Neural progenitor cell (in vitro differentiated cells): ENCODE measurements at regions not wholly inside any gene's neighbourhood (a gene's known extent, or its start where the extent isn't known, plus 50 kb on each side); places are given as distances from the start of the nearest gene placed in this dataset.

ENCODE experiments used
- CTCF ChIP-seq: fragments of 200-600 bp; sonication (generic); IDR thresholded peaks from 2 replicates; pipeline ENCODE4 v1.5.1; 2017; ENCODE audit warnings: antibody characterized with exemption, mild to moderate bottlenecking
- EZH2 ChIP-seq: fragments of 200-600 bp; sonication (generic); IDR thresholded peaks from 2 replicates; pipeline ENCODE4 v1.6.1; 2017; ENCODE audit warnings: antibody characterized with exemption, mild to moderate bottlenecking, moderate library complexity
- EZH2phosphoT487 ChIP-seq: fragments of 200-600 bp; sonication (generic); IDR thresholded peaks from 2 replicates; pipeline ENCODE4 v1.6.1; 2017; ENCODE audit warnings: antibody characterized with exemption

DNA sequence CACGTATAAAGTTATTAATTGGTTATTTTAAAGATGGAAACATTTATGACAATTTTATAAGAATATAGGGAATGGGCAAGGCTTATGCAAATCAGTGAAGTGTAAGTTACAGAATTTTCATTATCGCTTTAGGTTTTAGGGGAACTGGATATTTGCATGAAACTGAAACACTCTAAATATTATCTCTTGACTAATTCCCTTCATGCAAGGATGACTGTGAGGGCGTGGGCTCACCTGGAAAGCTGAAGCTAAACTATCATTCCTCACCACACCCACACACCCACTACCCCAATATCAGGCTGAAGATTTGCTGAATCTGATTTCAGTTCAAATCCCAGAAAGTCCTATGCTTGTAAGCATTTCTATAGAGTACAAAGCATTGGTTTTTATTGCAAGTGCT is 81.7 kb upstream of the ARHGAP24 start:
- TF ChIP-seq CTCF, result no peak
- no peak for TF ChIP-seq EZH2
- TF ChIP-seq EZH2phosphoT487, result no peak
